Uterus (tissue), 2 donors: ENCODE measurements at regions not wholly inside any gene's neighbourhood (a gene's known extent, or its start where the extent isn't known, plus 50 kb on each side); places are given as distances from the start of the nearest gene placed in this dataset.

Source experiments
- CTCF ChIP-seq, 4 experiments: fragments of 200-600 bp in 2 of 4; fragments of 450-650 bp in 2 of 4; sonication (generic) in 2 of 4; IDR thresholded peaks; one replicate each; pipeline ENCODE4 v1.5.1; 2016 to 2019; ENCODE audit warnings: antibody characterized with exemption in 4 of 4, mild to moderate bottlenecking in 2 of 4, moderate library complexity in 1 of 4
- POLR2A ChIP-seq, 2 donors: fragments of 450-650 bp; IDR thresholded peaks; one replicate each; pipeline ENCODE4 v1.6.1; 2016; ENCODE audit warnings: antibody characterized with exemption in 2 of 2, mild to moderate bottlenecking in 1 of 2, moderate library complexity in 1 of 2

GRCh38 chr14:94850309-94851211 is 80.6 kb upstream of the GSC start:
- TF ChIP-seq CTCF (IDR thresholded peaks at IDR 0.05) (no peak), POLR2A (IDR thresholded peaks at IDR 0.05) (no peak)
